ENCODE measurements at regions not wholly inside any gene's neighbourhood (a gene's known extent, or its start where the extent isn't known, plus 50 kb on each side); places are given as distances from the start of the nearest gene placed in this dataset.

DNA sequence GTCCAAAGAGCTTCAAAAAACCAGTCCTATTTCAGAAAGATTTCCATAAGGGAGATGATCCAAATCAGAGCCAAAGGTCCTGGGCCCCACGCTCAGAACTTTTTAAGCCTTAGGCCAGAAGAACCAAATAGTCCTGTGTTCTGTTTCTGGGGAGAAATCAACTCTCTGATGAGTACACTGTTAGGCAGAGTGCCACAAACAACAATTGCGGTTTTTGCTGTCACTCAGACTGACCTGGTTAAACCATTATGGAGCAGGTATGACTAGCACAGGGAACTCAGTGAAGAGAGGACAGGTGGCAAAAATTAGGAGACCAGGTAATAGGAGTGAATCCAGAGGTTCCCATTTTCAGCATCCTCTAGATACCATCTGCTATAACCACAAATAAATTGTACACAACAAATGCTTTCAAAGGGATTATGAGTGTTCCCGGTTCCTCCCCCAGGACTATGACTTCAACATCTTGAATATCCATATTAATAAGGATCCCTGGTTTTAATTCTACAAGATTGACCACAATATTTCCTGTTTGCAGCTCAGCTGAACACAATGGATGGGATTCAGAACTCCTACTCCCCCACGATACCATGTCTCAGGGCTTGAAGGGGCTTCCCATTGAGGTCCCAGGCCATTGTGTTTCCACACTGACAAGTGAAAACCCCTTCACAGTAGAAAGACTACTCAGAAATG is 52.1 kb upstream of the FREM1 start:
- FAIRE-seq (no peak), DNase-seq (peak in 1 of 2 donors; percentile 16)
- H3K4me1 ChIP-seq (ENCODE audit: control insufficient read depth in 3 of 3, insufficient read depth in 2 of 3, low read depth in 1 of 3, low read length in 2 of 3), result peaks cover 0 to 4% (median 3%) of the 10 kb centered on the region in 3 donors
- peak overlapping the region; percentile 43 to 55 (median 50) for H3K27ac ChIP-seq (ENCODE audit: low read depth in 1 of 3, low read length in 2 of 3)
- H3K36me3 ChIP-seq (ENCODE audit: control insufficient read depth in 3 of 3, insufficient read depth in 2 of 3, low read depth in 1 of 3, low read length in 3 of 3), result no peaks in the 10 kb centered on the region
- no peak overlapping the region for H3K4me3 ChIP-seq (ENCODE audit: low read depth in 1 of 3, low read length in 3 of 3)
- WGBS, 3 donors, result 82 to 87% (median 84%) methylated on average over 4 of the region's 4 CpGs
- peaks cover 0 to 4% of the 10 kb centered on the region in 2 donors for H3K9me3 ChIP-seq (ENCODE audit: control insufficient read depth in 2 of 2, insufficient read depth in 1 of 2, low read depth in 1 of 2, low read length in 1 of 2)
- H3K27me3 ChIP-seq (ENCODE audit: control insufficient read depth in 3 of 3, insufficient read depth in 3 of 3, low read length in 3 of 3), result peaks cover 0 to 2% (median 0%) of the 10 kb centered on the region in 3 donors

DNA sequence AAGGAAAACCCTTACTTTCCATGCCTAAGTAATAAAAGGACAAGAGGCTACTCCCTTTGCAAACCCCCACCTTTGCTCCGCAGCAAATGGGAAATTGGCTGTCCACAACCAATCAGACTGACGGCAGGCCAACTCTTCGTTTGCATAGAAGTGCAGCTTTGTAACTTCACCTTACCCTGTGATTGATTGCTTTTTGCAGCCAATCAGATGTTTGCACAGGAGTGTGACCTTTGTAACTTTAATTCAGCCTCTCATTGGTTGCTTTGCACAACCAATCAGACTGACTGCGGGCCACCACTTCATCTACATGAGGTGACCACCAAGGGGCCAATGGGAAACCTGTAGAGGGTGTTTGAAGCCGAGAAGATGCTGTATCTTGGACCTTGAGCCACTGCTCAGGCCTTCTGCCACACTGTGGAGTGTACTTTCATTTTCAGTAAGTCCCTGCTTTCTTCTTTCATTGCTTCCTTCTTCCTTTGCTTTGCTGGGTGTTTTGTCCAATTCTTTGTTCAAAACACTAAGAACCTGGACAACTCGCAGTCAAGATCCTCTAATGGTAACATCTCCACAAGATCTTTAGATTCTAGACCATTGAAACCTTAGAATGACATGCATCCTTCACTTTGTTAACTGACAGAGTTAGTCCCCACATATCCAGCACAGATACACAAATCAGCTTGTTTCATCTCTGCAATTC is 51.3 kb upstream of the FREM1 start:
- Histone ChIP-seq H3K4me1 (ENCODE audit: control insufficient read depth in 3 of 3, insufficient read depth in 2 of 3, low read depth in 1 of 3, low read length in 2 of 3) (peaks cover 0 to 4% (median 3%) of the 10 kb centered on the region in 3 donors), H3K27ac (ENCODE audit: low read depth in 1 of 3, low read length in 2 of 3) (peak overlapping the region; percentile 43 to 50 (median 45)), H3K27me3 (ENCODE audit: control insufficient read depth in 3 of 3, insufficient read depth in 3 of 3, low read length in 3 of 3) (peaks cover 0 to 2% (median 0%) of the 10 kb centered on the region in 3 donors), H3K36me3 (ENCODE audit: control insufficient read depth in 3 of 3, insufficient read depth in 2 of 3, low read depth in 1 of 3, low read length in 3 of 3) (no peaks in the 10 kb centered on the region), H3K9me3 (ENCODE audit: control insufficient read depth in 2 of 2, insufficient read depth in 1 of 2, low read depth in 1 of 2, low read length in 1 of 2) (peaks cover 0 to 4% of the 10 kb centered on the region in 2 donors), H3K4me3 (ENCODE audit: low read depth in 1 of 3, low read length in 3 of 3) (no peak overlapping the region)
- DNase-seq, result peak; percentile 71 to 99
- 24 to 64% (median 43%) methylated on average over 6 of the region's 6 CpGs for WGBS, 3 donors
- no peak for FAIRE-seq

GRCh38 chr9:14960881-14961280 is 50.7 kb upstream of the FREM1 start:
- H3K9me3 ChIP-seq (ENCODE audit: control insufficient read depth in 2 of 2, insufficient read depth in 1 of 2, low read depth in 1 of 2, low read length in 1 of 2), result peaks cover 0 to 4% of the 10 kb centered on the region in 2 donors
- H3K27me3 ChIP-seq (ENCODE audit: control insufficient read depth in 3 of 3, insufficient read depth in 3 of 3, low read length in 3 of 3), result no peaks in the 10 kb centered on the region
- H3K4me1 ChIP-seq (ENCODE audit: control insufficient read depth in 3 of 3, insufficient read depth in 2 of 3, low read depth in 1 of 3, low read length in 2 of 3), result peaks cover 0 to 4% (median 3%) of the 10 kb centered on the region in 3 donors
- no peaks in the 10 kb centered on the region for H3K36me3 ChIP-seq (ENCODE audit: control insufficient read depth in 3 of 3, insufficient read depth in 2 of 3, low read depth in 1 of 3, low read length in 3 of 3)
- 76 to 90% (median 78%) methylated on average over 4 of the region's 4 CpGs for WGBS, 3 donors
- no peak for FAIRE-seq
- DNase-seq, result no peak
- H3K27ac ChIP-seq (ENCODE audit: low read depth in 1 of 3, low read length in 2 of 3), result peak overlapping the region in 1 of 3 donors; percentile 28
- no peak overlapping the region for H3K4me3 ChIP-seq (ENCODE audit: low read depth in 1 of 3, low read length in 3 of 3)

Data from small intestine (tissue), 7 donors.